ENCODE measurements at regions not wholly inside any gene's neighbourhood (a gene's known extent, or its start where the extent isn't known, plus 50 kb on each side); places are given as distances from the start of the nearest gene placed in this dataset.
"Not testable (repeated sequence)": the region's sequence is repeated elsewhere in the genome, so short reads cannot be mapped to it uniquely, and the experiment has no call there.

- no peak for ATAC-seq
Observed at GRCh38 chr1:213600879-213601278, 386.9 kb upstream of the PROX1 start.

- not testable (repeated sequence) for ATAC-seq
Observed at GRCh38 chr1:213601705-213602104, 386.1 kb upstream of the PROX1 start.

GRCh38 chr1:213602796-213603486, 384.8 kb upstream of the PROX1 start:
- no peak for ATAC-seq

- no peak for ATAC-seq
Observed at GRCh38 chr1:213604477-213604876, 383.3 kb upstream of the PROX1 start.

- ATAC-seq = no peak
Observed at GRCh38 chr1:213605732-213606131, 382.0 kb upstream of the PROX1 start.

GRCh38 chr1:213606252-213606820, 381.4 kb upstream of the PROX1 start:
- ATAC-seq = no peak

GRCh38 chr1:213613549-213613948, 374.2 kb upstream of the PROX1 start:
- no peak for ATAC-seq

GRCh38 chr1:213615226-213615916, 372.4 kb upstream of the PROX1 start:
- no peak for ATAC-seq

- ATAC-seq = no peak
Observed at GRCh38 chr1:213617133-213617532, 370.6 kb upstream of the PROX1 start.

GRCh38 chr1:213618094-213618493, 369.7 kb upstream of the PROX1 start:
- ATAC-seq = no peak

GRCh38 chr1:213619026-213619425, 368.7 kb upstream of the PROX1 start:
- no peak for ATAC-seq

GRCh38 chr1:213621077-213621476, 366.7 kb upstream of the PROX1 start:
- ATAC-seq = no peak

GRCh38 chr1:213622365-213623063, 365.3 kb upstream of the PROX1 start:
- ATAC-seq = no peak

GRCh38 chr1:213623064-213623581, 364.6 kb upstream of the PROX1 start:
- no peak for ATAC-seq

- ATAC-seq = no peak
Observed at GRCh38 chr1:213623862-213624261, 363.9 kb upstream of the PROX1 start.

GRCh38 chr1:213636778-213637177, 351.0 kb upstream of the PROX1 start:
- not testable (repeated sequence) for ATAC-seq

- no peak for ATAC-seq
Observed at GRCh38 chr1:213641312-213641711, 346.5 kb upstream of the PROX1 start.

GRCh38 chr1:213643360-213643759, 344.4 kb upstream of the PROX1 start:
- ATAC-seq = no peak

GRCh38 chr1:213647864-213648650, 339.7 kb upstream of the PROX1 start:
- no peak for ATAC-seq

GRCh38 chr1:213649373-213649772, 338.4 kb upstream of the PROX1 start:
- no peak for ATAC-seq

- no peak for ATAC-seq
Observed at GRCh38 chr1:213650603-213651002, 337.2 kb upstream of the PROX1 start.

GRCh38 chr1:213651077-213651476, 336.7 kb upstream of the PROX1 start:
- ATAC-seq = no peak

Data from esophagus mucosa (tissue), 1 donor.